ENCODE measurements at regions not wholly inside any gene's neighbourhood (a gene's known extent, or its start where the extent isn't known, plus 50 kb on each side); places are given as distances from the start of the nearest gene placed in this dataset.
"Not testable (repeated sequence)": the region's sequence is repeated elsewhere in the genome, so short reads cannot be mapped to it uniquely, and the experiment has no call there.

DNA sequence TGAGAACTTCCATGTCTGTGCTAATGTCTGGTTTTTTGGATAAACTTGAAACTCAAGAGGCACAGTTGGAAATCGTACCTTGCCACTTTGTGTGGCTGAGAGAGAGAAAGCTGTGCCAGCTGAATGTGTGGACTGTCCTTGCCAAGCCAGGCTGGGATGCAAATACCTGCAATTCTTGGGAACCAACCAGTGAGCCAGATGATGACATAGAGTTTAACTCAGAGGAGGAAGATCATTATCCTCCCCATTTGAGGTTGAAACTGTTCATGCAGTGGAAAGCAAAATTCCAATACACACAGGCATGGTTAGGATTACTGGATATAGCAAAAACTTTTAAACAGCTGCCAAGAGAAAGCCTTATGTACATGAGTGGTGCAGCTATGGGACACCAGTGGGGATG is 451.4 kb upstream of the NPAP1 start:
- H3K4me1 Mint-ChIP-seq, result no peaks in the 10 kb centered on the region
- no peak overlapping the region for H3K27ac Mint-ChIP-seq
- H3K27me3 Mint-ChIP-seq (ENCODE audit: low read depth), result no peaks in the 10 kb centered on the region
- H3K4me3 Mint-ChIP-seq, result no peak overlapping the region
- TF ChIP-seq, protein P1, sequence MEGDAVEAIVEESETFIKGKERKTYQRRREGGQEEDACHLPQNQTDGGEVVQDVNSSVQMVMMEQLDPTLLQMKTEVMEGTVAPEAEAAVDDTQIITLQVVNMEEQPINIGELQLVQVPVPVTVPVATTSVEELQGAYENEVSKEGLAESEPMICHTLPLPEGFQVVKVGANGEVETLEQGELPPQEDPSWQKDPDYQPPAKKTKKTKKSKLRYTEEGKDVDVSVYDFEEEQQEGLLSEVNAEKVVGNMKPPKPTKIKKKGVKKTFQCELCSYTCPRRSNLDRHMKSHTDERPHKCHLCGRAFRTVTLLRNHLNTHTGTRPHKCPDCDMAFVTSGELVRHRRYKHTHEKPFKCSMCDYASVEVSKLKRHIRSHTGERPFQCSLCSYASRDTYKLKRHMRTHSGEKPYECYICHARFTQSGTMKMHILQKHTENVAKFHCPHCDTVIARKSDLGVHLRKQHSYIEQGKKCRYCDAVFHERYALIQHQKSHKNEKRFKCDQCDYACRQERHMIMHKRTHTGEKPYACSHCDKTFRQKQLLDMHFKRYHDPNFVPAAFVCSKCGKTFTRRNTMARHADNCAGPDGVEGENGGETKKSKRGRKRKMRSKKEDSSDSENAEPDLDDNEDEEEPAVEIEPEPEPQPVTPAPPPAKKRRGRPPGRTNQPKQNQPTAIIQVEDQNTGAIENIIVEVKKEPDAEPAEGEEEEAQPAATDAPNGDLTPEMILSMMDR (IDR thresholded peaks at IDR 0.05; ENCODE audit: unreplicated experiment in 3 of 3), result no peak
- peaks cover 16% of the 10 kb centered on the region for H3K9me3 Mint-ChIP-seq
- H3K36me3 Mint-ChIP-seq (ENCODE audit: low read depth), result no peaks in the 10 kb centered on the region

DNA sequence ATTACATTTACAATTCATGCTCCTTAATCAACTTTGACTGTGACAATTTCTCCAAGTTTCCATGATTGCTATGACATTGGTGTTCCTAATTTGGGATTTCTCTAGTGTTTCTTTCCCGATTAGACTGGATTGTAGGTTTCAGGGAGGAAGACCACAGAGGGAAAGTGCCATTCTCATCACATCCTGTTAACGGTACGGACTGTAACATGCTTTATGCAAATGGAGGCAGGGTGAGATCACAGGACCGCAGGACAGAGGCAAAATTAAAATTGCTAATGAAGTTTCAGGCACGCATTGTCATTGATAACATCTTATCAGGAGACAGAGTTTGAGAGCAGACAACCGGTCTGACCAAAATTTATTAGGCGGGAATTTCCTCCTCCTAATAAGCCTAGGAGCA is 446.7 kb upstream of the NPAP1 start:
- H3K4me3 Mint-ChIP-seq; H3K36me3 Mint-ChIP-seq (ENCODE audit: low read depth); H3K27me3 Mint-ChIP-seq (ENCODE audit: low read depth); H3K4me1 Mint-ChIP-seq; H3K27ac Mint-ChIP-seq: not testable (repeated sequence)
- peaks cover 17% of the 10 kb centered on the region for H3K9me3 Mint-ChIP-seq

DNA sequence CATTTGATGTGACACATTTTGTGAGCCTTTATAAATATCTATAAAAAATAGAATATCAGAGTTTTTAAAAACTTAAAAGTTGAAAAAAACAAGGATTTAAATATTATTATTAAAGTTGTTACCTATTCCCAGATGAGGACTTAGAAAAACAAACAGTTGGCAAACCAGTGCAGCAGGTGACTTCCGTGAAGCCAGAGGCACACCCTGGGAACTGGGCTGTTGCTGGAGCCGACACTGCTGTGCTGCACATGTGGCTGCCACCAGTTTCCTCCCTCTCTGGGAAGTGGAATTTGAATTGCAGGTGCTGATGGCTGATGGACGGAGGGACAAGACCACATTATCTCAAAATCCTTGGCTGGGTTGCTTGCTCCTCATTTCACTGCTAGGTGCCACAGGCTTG is 442.4 kb upstream of the NPAP1 start:
- not testable (repeated sequence) for H3K9me3 Mint-ChIP-seq; H3K4me1 Mint-ChIP-seq; H3K27ac Mint-ChIP-seq; H3K4me3 Mint-ChIP-seq; H3K36me3 Mint-ChIP-seq (ENCODE audit: low read depth); H3K27me3 Mint-ChIP-seq (ENCODE audit: low read depth)

DNA sequence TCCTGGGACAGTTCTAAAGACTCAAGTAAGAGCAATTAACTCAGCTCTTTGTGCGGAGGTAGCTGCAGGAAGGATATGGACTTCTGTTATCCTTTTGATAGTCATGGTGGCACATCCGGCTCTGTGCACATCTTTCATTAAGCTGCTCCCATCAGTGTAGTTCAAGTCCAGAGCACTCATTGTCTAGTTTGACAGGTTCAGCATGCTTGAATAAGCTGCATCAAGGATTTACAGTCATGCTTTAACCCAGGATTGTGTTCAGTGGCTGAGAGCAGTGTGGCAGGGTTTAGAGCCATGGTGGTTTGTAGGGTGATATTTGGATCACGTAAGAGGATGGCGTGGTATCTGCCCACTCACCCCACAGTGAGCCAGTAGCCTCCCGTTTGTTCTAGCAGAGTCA is 435.0 kb upstream of the NPAP1 start:
- H3K4me1 Mint-ChIP-seq; H3K27me3 Mint-ChIP-seq (ENCODE audit: low read depth); H3K36me3 Mint-ChIP-seq (ENCODE audit: low read depth); H3K27ac Mint-ChIP-seq; H3K4me3 Mint-ChIP-seq; H3K9me3 Mint-ChIP-seq: not testable (repeated sequence)

DNA sequence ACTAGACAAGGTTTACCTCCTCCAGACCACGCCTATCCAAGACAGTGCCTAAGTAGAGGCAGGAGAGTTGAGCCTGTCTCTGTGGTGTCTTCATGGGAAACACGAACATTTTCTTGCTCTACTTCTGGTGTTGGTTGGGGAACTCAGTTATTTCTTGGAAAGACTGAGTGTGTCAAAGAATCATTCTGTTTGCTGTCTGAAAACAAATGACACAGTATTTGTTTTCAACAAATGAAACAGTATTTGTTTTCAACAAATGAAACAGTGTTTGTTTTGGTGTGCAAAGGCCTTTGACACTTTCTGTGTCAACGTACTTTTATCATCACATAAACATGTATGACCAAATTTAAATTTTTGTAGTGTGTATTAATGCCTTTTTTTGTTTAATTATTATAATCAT is 416.5 kb upstream of the NPAP1 start:
- H3K36me3 Mint-ChIP-seq (ENCODE audit: low read depth); H3K27ac Mint-ChIP-seq; H3K27me3 Mint-ChIP-seq (ENCODE audit: low read depth); H3K9me3 Mint-ChIP-seq; H3K4me1 Mint-ChIP-seq; H3K4me3 Mint-ChIP-seq: not testable (repeated sequence)

DNA sequence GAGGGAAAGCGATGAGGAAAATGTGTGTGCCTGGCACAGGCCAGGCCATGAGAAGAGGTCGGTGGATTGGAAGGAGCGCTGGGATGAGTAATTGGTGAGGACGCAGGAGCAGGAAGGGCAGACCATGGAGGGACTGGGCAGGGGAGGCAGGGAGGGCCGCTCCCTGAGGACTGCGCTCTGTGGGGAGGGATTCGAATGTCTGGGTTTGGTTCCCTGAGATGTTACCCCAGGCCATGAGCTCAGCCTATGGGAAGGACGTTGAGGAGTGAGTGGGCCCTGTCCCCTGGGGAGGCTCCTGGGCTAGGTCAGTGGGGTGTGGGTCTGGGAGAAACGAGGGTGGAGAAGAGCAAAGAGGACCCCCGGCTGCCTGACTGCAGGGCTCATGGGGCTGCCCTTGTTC is 415.2 kb upstream of the NPAP1 start:
- not testable (repeated sequence) for H3K9me3 Mint-ChIP-seq; H3K27ac Mint-ChIP-seq; H3K27me3 Mint-ChIP-seq (ENCODE audit: low read depth); H3K4me1 Mint-ChIP-seq; H3K4me3 Mint-ChIP-seq; H3K36me3 Mint-ChIP-seq (ENCODE audit: low read depth)

DNA sequence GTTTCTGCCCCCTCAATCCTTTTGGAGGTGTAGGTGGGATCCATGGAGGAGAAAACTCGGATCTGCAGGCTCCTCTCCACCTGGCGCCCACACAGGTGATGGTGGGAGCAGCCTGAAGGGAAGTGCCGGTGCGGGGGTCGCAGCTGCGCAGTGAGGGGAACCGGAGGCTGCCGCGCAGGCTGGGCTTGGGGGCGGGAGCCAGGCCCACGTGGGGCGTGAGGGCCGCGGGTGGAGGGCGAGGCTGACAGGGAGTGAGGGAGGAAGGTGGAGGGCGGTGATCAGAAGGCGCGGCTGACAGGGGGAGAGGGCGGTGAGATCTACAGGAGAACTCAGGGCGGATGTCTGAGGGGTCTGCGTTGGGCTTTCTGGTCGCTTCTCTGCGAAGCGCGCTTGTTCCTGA is 414.7 kb upstream of the NPAP1 start:
- H3K27ac Mint-ChIP-seq; H3K27me3 Mint-ChIP-seq (ENCODE audit: low read depth); H3K4me1 Mint-ChIP-seq; H3K9me3 Mint-ChIP-seq; H3K36me3 Mint-ChIP-seq (ENCODE audit: low read depth); H3K4me3 Mint-ChIP-seq: not testable (repeated sequence)

DNA sequence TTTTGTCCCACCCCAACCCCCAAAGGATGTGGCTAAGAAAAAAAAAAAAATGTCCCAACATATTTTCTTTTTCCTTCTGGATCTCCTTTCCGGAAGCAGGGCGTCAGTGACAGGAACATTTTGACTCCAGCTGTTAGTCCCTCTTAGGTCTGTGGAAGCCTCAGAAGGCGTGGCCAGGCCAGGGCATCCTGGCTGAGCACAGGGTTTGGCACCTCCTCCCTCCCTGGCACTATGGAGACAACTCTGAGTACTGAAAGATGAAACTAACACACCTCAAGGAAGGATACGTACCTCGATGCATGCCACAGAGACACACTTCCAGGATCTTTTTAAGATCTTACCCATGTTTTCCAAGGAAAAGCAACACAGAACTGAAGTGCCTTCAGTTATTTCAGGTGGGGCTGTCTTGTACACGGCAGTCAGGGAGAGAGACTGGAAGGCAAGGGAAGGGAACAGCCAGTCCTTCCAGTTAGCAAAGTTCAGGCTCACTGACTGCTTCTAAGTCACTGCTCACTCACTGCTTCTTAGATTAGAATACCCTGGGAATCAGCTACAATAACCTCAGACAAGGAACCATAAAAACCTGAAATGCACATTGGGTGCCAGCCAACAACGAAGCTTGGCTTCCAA is 406.9 kb upstream of the NPAP1 start:
- not testable (repeated sequence) for H3K27me3 Mint-ChIP-seq (ENCODE audit: low read depth); H3K27ac Mint-ChIP-seq; H3K4me3 Mint-ChIP-seq; H3K4me1 Mint-ChIP-seq; H3K36me3 Mint-ChIP-seq (ENCODE audit: low read depth)
- peaks cover 20% of the 10 kb centered on the region for H3K9me3 Mint-ChIP-seq

DNA sequence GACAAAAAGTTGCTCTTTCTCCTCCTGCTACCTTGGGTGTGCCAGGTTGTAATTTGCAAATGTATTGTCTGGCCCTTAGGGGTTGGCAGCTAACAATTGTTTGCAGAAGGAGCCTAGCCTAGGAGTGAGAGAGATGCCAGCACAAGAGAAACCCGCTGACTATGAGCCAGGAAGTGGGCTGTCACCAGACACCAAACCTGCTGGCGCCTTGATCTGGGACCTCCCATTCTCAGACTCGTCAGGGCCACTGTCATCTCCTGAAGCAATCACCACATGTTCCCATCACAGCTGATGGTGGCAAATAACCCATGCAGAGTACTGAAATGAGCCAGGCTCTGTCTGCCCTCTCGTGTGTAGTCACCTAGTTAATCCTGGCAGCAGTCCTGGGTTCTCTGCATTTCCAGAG is 406.4 kb upstream of the NPAP1 start:
- Mint-ChIP-seq H3K27me3 (ENCODE audit: low read depth) (no peaks in the 10 kb centered on the region), H3K4me1 (no peaks in the 10 kb centered on the region), H3K9me3 (peaks cover 20% of the 10 kb centered on the region), H3K4me3 (no peak overlapping the region), H3K27ac (no peak overlapping the region), H3K36me3 (ENCODE audit: low read depth) (no peaks in the 10 kb centered on the region)
- TF ChIP-seq, protein P1 (IDR thresholded peaks at IDR 0.05; ENCODE audit: unreplicated experiment in 3 of 3), result no peak

DNA sequence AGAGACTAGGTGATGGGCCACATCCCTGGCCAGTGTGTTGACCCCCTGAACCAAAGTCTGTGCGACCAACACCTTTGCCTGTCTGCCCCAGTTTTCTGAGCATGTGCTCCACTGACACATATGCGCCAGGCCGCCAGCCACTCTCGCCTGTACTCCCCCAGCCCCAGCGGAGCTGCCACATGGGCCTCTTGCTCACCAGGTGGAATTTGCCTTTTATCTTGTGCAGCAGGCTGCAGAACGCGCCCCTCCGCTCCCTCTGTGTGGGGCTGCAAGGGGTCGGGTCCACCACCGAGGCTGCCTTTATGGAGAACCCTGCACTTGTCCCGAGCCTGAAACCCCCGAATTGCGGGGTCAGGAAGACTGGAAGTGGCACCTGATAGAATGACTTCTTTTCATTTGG is 405.7 kb upstream of the NPAP1 start:
- peaks cover 20% of the 10 kb centered on the region for H3K9me3 Mint-ChIP-seq
- H3K36me3 Mint-ChIP-seq (ENCODE audit: low read depth), result no peaks in the 10 kb centered on the region
- no peaks in the 10 kb centered on the region for H3K4me1 Mint-ChIP-seq
- TF ChIP-seq, protein P1 (IDR thresholded peaks at IDR 0.05; ENCODE audit: unreplicated experiment in 3 of 3), result no peak
- H3K27ac Mint-ChIP-seq, result no peak overlapping the region
- H3K4me3 Mint-ChIP-seq, result no peak overlapping the region
- no peaks in the 10 kb centered on the region for H3K27me3 Mint-ChIP-seq (ENCODE audit: low read depth)

DNA sequence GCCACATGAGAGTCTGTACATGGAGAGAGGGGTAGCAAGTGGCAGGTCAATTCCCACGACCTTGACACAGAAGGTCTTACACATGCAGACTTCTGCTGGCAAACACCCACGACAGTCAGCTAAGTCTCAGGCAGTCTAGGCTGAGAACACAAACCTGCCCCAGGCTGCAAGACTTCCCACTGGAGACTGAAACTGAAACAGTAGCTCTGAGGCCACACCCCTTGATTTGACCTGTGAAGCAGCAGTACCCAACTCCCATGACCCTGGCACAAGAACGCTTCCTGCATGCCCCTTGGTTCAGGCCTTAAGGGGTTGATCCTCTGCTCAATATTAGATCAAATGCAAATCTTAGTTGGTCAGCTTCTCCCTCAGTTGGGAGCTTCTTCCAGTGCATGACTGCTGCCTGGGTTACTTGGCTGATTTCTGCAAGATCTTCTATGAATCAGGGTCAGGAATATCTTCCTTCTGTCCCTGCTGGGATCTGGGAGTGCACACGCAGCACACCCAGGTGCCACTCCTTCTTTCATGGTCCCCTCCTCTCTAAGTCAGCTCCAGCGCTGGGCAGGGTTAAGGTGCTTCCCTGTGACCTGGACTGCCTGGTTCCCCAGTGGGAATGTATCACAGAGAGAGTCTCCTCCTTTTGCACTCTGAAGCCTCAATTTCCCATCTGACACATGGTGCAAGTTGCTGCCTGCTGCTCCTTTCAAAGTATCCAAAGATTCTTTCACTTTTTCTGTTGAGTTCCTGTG is 403.9 kb upstream of the NPAP1 start:
- H3K9me3 Mint-ChIP-seq, result peaks cover 21% of the 10 kb centered on the region
- not testable (repeated sequence) for H3K27ac Mint-ChIP-seq, H3K4me1 Mint-ChIP-seq

More for the DNA sequence above, 403.9 kb upstream of the NPAP1 start:
- H3K4me3 Mint-ChIP-seq; H3K27me3 Mint-ChIP-seq (ENCODE audit: low read depth); H3K36me3 Mint-ChIP-seq (ENCODE audit: low read depth): not testable (repeated sequence)
